ENCODE measurements at regions not wholly inside any gene's neighbourhood (a gene's known extent, or its start where the extent isn't known, plus 50 kb on each side); places are given as distances from the start of the nearest gene placed in this dataset.

- no peak for DNase-seq (ENCODE audit: low read depth in 4 of 4, low spot score in 3 of 4)
Measured at GRCh38 chr6:155528982-155529453, 73.4 kb upstream of the NOX3 start.

- no peak for DNase-seq (ENCODE audit: low read depth in 4 of 4, low spot score in 3 of 4)
Measured at GRCh38 chr6:155528335-155528734, 72.7 kb upstream of the NOX3 start.

GRCh38 chr6:155527443-155527842 is 71.8 kb upstream of the NOX3 start:
- no peak for DNase-seq (ENCODE audit: low read depth in 4 of 4, low spot score in 3 of 4)

- no peak for DNase-seq (ENCODE audit: low read depth in 4 of 4, low spot score in 3 of 4)
Measured at GRCh38 chr6:155523821-155524651, 68.4 kb upstream of the NOX3 start.

GRCh38 chr6:155521719-155522118 is 66.1 kb upstream of the NOX3 start:
- no peak for DNase-seq (ENCODE audit: low read depth in 4 of 4, low spot score in 3 of 4)

GRCh38 chr6:155520078-155520477 is 64.4 kb upstream of the NOX3 start:
- no peak for DNase-seq (ENCODE audit: low read depth in 4 of 4, low spot score in 3 of 4)

- no peak for DNase-seq (ENCODE audit: low read depth in 4 of 4, low spot score in 3 of 4)
Measured at GRCh38 chr6:155519176-155519738, 63.6 kb upstream of the NOX3 start.

- no peak for DNase-seq (ENCODE audit: low read depth in 4 of 4, low spot score in 3 of 4)
Measured at GRCh38 chr6:155517294-155517693, 61.7 kb upstream of the NOX3 start.

- DNase-seq (ENCODE audit: low read depth in 4 of 4, low spot score in 3 of 4): no peak
Measured at GRCh38 chr6:155510879-155511278, 55.2 kb upstream of the NOX3 start.

- DNase-seq (ENCODE audit: low read depth in 4 of 4, low spot score in 3 of 4): no peak
Measured at GRCh38 chr6:155509743-155510475, 54.3 kb upstream of the NOX3 start.

- DNase-seq (ENCODE audit: low read depth in 4 of 4, low spot score in 3 of 4): no peak
Measured at GRCh38 chr6:155505608-155505989, 50.0 kb upstream of the NOX3 start.
